ENCODE measurements at regions not wholly inside any gene's neighbourhood (a gene's known extent, or its start where the extent isn't known, plus 50 kb on each side); places are given as distances from the start of the nearest gene placed in this dataset.

DNA sequence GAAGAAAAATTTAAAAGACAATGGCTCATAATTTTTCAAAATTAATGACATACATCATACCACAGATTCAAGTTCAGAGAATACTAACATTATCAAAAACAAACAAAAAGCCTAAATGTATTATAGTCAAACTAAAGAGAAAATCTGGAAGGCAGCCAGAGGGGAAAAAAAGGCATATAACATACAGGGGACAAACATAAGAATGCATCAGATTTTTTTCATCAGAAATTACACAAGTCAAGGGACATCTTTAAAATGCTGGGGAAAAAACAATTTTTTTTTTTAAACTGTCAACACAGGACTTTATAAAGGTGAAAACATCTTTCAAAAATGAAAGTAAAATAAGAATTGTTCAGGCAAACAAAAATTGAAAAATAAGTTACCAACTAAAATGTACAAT lies 478.4 kb upstream of the PLXNA2 start:
- POLR2A ChIA-PET: no interaction called here
- TF ChIP-seq, protein P1, sequence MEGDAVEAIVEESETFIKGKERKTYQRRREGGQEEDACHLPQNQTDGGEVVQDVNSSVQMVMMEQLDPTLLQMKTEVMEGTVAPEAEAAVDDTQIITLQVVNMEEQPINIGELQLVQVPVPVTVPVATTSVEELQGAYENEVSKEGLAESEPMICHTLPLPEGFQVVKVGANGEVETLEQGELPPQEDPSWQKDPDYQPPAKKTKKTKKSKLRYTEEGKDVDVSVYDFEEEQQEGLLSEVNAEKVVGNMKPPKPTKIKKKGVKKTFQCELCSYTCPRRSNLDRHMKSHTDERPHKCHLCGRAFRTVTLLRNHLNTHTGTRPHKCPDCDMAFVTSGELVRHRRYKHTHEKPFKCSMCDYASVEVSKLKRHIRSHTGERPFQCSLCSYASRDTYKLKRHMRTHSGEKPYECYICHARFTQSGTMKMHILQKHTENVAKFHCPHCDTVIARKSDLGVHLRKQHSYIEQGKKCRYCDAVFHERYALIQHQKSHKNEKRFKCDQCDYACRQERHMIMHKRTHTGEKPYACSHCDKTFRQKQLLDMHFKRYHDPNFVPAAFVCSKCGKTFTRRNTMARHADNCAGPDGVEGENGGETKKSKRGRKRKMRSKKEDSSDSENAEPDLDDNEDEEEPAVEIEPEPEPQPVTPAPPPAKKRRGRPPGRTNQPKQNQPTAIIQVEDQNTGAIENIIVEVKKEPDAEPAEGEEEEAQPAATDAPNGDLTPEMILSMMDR (IDR thresholded peaks at IDR 0.05): no peak
- Mint-ChIP-seq H3K9me3 (peaks cover 20% of the 10 kb centered on the region), H3K4me3 (no peak overlapping the region), H3K27me3 (no peaks in the 10 kb centered on the region), H3K4me1 (ENCODE audit: low read depth) (no peaks in the 10 kb centered on the region), H3K36me3 (ENCODE audit: low read depth) (no peaks in the 10 kb centered on the region), H3K27ac (no peak overlapping the region)
- ATAC-seq (no peak), DNase-seq (no peak)
- CTCF ChIA-PET: no interaction called here
- intact Hi-C loops (cut with micrococcal nuclease): no loop called here

DNA sequence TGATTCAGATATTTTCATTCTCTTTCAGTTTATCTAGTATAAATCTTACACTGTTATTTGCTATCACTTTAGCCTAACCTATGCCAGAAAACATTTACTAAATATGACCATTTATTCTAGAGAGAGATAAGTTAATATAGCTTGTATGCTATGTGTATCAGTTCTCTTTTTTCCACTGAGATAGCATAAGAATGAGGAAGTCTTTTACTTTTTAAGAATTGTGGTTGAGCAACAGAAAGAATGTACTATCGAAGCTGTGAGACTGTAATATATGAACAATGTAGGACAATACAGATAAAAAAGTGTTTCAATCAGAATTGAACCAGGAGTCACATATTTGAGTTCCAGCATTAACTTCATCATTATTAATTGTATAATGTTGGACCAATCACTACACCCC lies 479.9 kb upstream of the PLXNA2 start:
- intact Hi-C loops (cut with micrococcal nuclease): no loop called here
- TF ChIP-seq, protein P1 (IDR thresholded peaks at IDR 0.05): no peak
- CTCF ChIA-PET: no interaction called here
- Mint-ChIP-seq H3K4me3 (no peak overlapping the region), H3K4me1 (ENCODE audit: low read depth) (no peaks in the 10 kb centered on the region), H3K36me3 (ENCODE audit: low read depth) (no peaks in the 10 kb centered on the region), H3K27me3 (no peaks in the 10 kb centered on the region), H3K27ac (no peak overlapping the region), H3K9me3 (peaks cover 20% of the 10 kb centered on the region)
- DNase-seq (no peak), ATAC-seq (no peak)
- POLR2A ChIA-PET: no interaction called here

DNA sequence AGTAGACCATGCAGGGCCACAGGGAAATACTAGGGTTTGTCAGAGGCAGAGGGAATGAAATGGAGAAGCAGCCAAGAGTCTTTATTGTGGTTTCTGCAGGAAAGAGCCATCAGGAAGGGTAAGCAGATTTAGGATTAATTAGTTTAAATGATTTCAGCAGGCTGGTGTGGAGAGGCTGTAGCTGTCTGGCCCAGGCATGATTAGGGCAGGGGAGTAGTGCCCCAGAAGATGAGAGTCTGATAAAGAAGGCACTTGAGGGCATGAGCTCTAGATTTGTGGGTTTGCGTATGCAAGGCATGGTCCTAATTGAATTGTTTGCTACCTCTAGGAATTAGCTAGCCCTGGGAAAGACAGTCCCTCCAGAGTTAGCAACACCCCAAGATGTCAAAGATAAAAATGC lies 484.6 kb upstream of the PLXNA2 start:
- DNase-seq (no peak), ATAC-seq (no peak)
- H3K27ac Mint-ChIP-seq: no peak overlapping the region
- H3K9me3 Mint-ChIP-seq: no peaks in the 10 kb centered on the region
- no peak overlapping the region for H3K4me3 Mint-ChIP-seq
- intact Hi-C loops (cut with micrococcal nuclease): no loop called here
- POLR2A ChIA-PET: no interaction called here
- CTCF ChIA-PET: no interaction called here
- H3K36me3 Mint-ChIP-seq (ENCODE audit: low read depth): no peaks in the 10 kb centered on the region
- TF ChIP-seq, protein P1 (IDR thresholded peaks at IDR 0.05): no peak
- H3K27me3 Mint-ChIP-seq: no peaks in the 10 kb centered on the region
- H3K4me1 Mint-ChIP-seq (ENCODE audit: low read depth): peaks cover 3% of the 10 kb centered on the region

DNA sequence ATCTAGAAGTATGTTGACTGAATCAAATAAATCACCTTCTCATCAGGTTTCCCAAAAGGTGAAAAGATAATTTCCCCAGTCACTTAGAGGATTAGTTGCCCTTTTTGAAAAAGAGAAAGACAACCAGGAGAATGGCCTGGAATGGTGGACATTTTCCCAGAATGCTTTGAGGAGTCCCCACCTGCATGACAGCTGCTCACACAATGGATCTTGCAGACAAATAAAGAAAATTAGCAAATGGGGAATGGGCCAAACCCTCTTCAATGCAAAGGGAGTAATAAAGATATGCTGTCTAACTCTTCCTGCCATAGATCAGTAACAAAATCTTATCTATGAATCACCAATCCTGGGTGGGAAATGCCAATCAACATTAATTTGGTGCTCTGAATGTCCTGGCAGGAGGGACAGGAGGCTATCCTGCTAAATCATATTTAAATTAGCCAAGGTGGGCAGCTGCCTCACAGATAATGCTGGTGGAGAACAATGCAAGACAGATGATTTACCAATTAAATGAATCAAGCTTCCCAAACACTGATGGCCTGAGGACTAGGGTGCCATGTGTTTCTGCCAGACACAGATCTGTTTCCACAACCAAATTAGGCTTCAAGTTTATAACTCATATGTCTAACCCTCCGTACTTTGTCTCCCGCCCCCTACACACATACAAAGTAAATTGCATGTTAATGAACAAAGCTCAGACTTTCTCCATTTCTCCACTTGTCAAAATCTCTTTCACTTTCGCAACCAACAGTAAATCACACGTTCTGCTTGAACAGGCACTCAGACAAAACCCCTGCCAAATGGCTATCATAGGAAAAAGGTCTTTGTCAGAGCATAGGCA lies 488.0 kb upstream of the PLXNA2 start:
- DNase-seq (no peak), ATAC-seq (no peak)
- Mint-ChIP-seq H3K27ac (no peak overlapping the region), H3K27me3 (no peaks in the 10 kb centered on the region), H3K4me1 (ENCODE audit: low read depth) (peaks cover 3% of the 10 kb centered on the region), H3K36me3 (ENCODE audit: low read depth) (no peaks in the 10 kb centered on the region), H3K9me3 (no peaks in the 10 kb centered on the region), H3K4me3 (no peak overlapping the region)
- ChIA-PET CTCF (interaction anchor here (0.9 kb wide), 1 partner anchor 19 kb away, joined by 3 read pairs; no protein-coding TSS in a partner anchor), POLR2A (no interaction called here)
- intact Hi-C loops (cut with micrococcal nuclease): no loop called here
- TF ChIP-seq, protein P1 (IDR thresholded peaks at IDR 0.05): no peak

DNA sequence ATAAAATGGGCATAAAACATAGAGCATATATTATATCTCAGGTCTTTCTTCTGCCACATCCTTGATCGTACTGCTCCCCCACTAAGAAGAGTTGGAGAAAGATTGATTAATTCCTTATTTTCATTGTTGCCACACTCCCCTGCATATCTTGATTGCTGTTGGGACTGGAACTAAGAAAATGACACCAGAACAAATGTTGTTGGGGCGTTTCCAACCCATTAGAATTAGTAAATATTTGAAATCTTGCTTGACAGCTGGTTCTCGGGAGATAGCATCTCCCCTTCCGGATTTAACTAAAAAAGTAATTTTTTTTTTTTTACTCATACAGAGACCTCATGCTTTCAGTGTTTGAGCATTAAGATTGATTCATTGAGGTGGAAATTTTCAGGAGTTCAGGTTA lies 493.0 kb upstream of the PLXNA2 start:
- Mint-ChIP-seq H3K27ac (no peak overlapping the region), H3K36me3 (ENCODE audit: low read depth) (no peaks in the 10 kb centered on the region), H3K4me1 (ENCODE audit: low read depth) (peaks cover 3% of the 10 kb centered on the region), H3K4me3 (no peak overlapping the region), H3K9me3 (peaks cover 3% of the 10 kb centered on the region), H3K27me3 (no peaks in the 10 kb centered on the region)
- ChIA-PET POLR2A (interaction anchor here (0.6 kb wide), 1 partner anchor 89 kb away, joined by 3 read pairs; no protein-coding TSS in a partner anchor), CTCF (no interaction called here)
- ATAC-seq (no peak), DNase-seq (no peak)
- intact Hi-C loops (cut with micrococcal nuclease): no loop called here
- TF ChIP-seq, protein P1 (IDR thresholded peaks at IDR 0.05): no peak
